ENCODE measurements at regions not wholly inside any gene's neighbourhood (a gene's known extent, or its start where the extent isn't known, plus 50 kb on each side); places are given as distances from the start of the nearest gene placed in this dataset.

DNA sequence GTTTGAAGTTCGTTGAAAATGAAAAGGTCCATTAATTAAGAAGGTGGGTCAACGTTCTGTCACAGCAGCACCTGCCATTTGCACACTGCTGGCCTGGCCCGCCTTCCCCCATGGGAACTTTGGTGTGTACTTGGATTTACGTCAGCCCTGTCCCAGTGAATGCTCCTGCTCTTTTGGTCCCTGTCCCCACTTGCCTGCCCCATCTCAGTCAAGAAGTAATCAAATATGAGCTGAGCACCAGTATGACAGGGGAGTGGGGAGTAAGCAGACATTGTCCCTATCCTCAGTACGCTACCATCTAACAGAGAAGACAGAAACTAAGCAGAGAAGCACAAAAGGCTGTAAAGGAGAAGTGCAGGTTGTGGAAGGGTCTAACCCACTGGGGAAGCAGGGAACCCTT lies 65.1 kb downstream of the SLC4A3 start:
- DNase-seq (ENCODE audit: low read depth in 3 of 3) = no peak

DNA sequence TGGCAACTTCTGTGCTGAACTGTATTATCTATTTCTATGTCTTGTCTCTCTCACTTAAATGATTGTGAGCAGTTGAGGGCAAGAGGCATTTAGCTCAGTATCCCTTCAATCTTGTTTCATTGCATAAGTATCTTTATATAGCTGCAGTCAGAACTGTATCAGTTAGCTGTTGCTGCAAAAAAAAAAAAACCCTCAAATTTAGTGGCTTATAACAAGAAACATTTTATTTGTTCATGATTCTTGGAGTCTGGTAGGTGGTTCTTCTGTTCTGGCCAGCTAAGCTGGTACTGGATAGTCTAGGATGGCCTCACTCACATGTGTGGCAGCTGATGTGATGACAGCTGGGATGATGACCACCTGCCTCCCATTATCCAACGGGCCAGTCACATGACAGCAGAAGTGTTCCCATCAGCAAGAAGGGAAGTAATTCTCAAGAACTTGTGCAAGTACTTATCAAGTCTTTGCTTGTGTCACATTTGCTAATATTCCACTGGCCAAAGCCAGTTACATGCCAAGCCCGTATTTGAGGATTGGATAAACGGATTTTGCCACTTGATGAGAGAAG lies 67.8 kb downstream of the SLC4A3 start:
- DNase-seq (ENCODE audit: low read depth in 3 of 3) = no peak

DNA sequence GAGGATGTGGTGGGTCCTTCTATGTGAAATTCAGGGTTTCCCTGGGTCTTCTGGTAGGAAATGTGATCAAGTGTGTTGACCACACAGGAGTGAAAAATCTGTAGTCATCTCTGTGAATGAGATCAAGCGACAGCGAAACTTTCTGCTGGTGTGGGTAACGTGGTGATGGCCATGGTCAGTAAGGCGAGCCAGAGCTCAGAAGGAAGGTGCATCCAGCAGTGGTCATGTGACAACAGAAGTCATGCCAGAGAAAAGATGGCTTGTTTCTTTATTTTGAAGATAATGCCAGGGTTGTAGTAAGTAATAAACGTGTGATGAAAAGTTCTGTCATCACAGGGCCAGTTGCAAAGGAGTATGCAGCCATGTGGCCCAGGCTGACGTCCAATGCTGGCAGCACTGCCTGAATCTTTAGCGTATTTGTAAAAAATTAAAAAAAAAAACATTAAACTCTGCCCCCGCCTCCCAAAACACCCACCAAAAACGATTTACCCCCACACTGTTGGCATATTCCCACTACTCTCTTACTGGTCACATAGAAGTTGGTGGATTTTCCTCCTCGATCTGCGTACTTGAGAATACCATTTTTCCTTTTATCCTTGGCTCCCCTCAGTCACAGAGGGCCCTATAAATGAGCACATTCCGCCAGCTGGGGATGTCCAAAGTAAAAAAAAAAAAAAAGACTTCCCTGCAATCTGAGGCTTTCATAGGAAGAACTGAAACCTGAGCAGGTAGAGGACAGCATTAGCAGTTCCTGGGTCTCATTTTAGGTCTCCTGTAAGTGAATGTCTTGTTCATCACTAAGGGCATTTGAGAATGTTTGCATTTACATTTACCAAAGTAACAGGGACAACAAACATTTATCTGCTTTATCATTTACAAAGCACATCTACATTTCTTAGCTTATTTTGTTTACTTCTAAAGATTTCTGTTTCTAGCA lies 70.6 kb downstream of the SLC4A3 start:
- DNase-seq (ENCODE audit: low read depth in 3 of 3) = no peak

DNA sequence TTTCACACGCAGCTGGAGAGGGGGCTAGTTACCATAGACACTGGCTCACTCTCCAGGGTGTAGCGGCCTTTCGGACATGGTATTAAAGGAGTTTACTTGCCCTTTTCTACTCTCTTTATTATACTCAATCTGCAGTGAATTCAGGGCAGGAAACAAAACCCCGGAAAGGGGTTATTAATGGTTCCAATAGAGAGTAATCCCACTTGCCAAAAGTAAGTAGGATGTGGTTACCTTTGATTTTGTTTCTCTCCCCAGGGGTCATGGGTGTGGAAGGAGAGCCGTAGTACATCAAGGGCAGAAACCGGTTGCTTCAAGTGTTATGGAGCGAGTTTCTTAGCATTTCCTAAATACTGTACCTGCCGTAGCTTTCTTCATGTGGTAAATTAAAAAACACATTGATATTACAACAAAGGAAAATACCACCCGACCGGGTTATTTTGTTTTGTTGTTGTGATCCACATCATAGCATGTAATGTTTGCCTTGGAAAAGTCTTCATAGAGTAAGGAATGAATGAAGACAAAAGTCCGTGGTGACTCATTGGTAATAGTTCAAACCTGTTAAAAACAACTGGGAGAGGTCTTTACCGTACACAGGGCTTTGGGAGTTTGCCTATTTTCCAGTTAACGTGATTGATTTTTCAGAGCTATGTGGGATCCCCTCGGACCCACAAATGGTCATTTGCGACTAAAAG lies 71.5 kb downstream of the SLC4A3 start:
- DNase-seq (ENCODE audit: low read depth in 3 of 3) = no peak

DNA sequence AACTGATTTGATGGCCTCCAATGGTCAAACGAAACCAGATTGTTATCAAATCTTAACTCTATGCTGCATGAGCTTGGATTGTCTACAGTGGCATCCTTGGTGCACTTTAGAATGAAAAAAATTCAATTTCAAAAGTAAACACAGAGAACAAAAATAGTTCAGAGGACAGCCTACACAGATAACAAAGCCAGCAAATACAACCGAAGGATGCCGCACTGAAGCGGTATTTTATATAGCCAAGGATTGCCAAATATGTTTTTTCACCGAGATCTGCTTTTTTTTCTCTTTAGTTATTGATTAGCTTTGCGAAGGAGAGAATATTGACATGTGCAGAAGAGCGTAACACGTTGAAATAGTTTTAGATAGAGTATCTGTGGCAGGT lies 72.0 kb downstream of the SLC4A3 start:
- DNase-seq (ENCODE audit: low read depth in 3 of 3) = no peak

DNA sequence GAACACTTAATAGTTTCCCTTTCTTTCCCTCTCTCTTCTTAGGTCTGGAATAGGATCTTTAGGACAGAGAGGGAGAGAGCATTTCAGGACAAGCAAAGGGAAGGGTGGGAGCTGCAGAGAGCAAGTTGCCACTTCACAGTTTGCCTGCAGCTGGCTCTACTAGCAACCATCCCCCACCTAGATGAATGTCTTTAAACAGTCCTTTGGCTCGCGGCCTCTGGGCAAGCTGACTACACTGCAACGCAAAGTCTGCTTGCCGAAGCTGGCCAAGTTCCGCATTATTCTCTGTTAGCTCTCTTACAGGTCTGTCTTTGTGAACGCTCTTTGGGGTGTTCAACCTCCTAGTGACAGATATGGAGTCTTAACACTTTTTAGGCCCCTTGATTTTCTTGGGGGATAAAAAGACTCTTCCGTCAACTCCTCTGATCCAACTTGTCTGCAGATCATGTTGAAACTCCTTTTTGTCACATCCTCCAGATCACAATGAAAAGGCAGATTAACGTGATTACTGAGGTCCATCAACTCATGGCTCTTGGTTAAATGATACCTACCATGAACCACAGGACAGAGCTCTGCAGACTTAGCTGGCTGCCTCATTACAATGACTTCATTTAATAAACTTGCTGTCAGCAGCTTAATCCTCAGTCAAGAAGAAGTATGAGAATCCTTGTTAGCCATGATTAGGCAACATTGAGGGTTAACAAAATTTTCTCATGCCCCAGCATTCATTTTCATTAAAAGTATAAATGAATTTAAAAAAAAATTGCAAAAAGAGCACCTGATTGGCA lies 74.6 kb downstream of the SLC4A3 start:
- no peak for DNase-seq (ENCODE audit: low read depth in 3 of 3)

DNA sequence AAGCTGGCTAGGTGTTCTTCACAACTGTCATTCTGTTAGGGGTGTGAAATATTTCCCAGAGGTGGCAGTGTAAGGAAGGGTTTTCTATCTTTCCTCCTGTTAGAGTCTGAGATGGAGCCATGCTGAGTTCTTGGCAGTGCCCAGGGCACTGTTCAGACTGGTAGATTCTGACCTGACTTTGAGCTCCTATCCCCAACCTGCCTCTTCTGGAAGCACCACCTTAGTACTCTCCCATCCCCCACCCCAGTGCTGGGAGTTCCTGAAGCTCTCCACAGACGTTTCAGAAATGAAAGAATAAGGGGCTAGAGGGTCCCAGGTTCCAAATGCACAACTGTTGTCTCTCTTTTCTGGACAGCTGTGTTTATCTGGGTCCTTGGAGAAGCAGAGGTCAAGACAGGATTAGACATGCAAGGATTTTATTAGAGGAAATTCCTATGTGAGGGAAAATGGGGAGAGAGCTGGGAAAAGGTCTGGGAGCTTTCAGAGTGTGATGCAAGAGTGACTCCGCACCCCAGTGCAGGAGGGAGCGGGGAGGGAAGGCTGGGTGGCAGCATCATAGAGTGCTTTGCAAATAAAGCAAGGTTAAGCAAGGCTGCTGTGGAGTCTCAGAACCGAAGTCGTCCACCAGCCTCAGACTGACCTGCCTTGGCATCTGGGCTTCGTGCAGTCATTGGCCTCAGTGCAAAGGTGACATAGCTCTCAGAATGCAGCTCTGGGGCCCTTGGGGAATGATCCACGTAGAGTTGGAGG lies 75.5 kb downstream of the SLC4A3 start:
- DNase-seq (ENCODE audit: low read depth in 3 of 3) = no peak

DNA sequence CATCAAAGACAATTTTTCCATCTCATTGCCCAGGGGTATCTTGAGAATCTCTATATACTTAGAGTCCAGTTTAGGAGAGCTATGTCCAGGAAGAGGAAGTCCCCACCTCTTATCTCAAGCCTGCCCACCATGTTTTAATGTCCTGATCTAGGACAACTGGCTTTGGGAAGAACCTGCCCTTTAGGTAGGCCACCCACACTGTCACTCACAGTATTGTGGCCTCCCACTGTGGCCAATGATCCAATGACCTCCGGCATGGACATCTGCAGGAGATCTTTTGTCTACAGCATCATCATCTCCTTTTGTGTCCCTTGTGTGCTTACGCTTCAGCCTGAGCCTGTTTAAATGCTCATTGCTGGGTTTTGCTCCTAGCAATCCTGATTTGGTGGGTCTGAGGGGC lies 77.4 kb downstream of the SLC4A3 start:
- DNase-seq (ENCODE audit: low read depth in 3 of 3) = no peak

DNA sequence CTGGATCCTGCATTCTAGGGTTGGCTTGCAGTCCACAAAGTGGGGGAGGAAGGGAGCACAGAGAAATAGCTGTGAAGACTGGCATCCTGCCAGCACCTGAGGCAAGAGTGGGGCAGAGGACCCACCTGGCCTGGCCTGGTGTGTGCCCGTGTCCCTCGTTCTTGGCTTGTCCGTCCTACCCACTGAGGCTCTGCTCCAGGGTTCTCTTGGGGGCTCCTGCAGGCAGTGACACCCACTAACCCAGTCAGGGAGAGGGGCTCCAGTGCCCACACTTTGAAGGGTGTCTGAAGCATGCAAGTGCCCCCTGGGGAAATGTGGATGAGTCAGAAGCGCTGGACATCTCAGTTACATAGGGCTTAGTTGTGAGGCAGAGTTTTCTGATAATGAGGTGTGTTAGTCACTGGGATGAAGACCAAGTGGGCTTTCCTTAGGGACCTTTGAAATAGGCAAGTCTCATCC lies 79.4 kb downstream of the SLC4A3 start:
- DNase-seq (ENCODE audit: low read depth in 3 of 3) = no peak

DNA sequence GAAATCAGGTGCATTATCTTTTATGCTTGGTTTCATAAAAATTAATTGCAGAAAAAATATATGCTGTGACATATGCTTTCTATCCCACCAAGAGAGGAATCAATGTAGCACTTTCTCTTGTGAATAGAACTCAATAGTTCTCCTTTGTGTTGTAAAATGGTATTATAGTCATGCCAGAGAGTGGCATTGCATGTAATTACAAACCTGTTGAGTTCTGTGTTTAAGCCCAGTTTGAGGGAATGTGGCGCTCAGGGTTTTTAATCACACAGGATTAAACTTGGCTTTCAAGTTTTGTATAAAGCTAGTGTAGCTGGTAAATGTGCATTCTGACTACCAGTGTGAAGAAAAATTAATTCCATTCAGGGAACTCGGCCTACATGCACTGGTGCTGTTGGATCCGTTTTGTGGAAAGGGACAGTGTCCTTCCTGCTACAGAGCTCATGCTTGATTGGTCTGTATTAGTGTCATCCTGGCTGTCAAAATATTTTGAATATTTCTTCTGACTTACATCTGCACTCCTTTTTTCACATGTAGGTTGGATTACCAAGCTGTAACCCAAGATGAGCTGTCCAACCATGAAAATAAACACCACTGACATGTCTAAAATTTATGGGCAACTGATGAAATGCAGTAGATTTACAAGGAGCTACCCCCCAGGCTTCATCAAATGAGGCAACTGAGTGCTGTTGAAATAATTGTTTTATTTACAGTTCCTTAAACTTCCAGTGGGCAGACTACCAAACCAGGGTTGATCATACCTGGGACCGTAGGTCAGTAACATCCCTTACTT lies 80.3 kb downstream of the SLC4A3 start:
- no peak for DNase-seq (ENCODE audit: low read depth in 3 of 3)

DNA sequence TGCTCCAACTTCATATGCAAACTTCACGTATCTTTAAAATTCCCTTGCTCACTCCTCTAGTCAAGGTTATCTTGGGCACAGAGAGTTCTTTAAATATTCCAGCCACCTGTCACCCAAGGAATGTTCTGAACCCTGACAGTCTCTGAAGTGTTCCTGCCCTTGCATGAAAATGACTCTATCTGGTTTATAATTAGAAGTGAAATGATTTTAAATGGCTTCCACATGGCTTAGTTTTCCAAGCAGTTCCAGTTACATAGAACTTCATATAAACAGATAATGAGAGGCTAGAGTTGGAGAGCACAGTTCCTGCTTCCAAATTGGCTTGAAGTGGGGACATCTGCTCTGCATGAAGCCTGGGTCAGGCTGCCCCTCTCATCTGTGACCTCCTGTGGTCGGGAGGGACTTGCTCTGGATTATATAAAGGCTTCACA lies 81.9 kb downstream of the SLC4A3 start:
- DNase-seq (ENCODE audit: low read depth in 3 of 3) = no peak

DNA sequence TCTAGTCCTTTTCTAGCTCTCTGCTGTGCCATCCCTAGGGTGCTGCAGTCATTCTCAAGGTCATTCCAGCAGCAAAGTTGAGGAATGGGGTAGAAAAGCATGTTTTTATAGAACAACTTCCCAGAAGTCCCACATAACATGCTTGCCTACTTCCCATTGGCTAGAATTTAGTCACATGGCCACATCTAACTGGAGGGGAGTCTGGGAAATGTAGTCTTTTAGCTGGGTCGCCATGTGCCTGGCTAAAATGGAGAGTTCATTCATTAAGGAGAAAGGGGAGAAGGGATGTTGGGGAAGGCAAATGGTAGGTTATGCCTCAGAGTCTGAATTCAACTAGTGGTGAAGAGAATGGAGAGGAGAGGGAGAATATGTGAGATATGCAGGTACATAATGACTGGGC lies 85.7 kb downstream of the SLC4A3 start:
- no peak for DNase-seq (ENCODE audit: low read depth in 3 of 3)

DNA sequence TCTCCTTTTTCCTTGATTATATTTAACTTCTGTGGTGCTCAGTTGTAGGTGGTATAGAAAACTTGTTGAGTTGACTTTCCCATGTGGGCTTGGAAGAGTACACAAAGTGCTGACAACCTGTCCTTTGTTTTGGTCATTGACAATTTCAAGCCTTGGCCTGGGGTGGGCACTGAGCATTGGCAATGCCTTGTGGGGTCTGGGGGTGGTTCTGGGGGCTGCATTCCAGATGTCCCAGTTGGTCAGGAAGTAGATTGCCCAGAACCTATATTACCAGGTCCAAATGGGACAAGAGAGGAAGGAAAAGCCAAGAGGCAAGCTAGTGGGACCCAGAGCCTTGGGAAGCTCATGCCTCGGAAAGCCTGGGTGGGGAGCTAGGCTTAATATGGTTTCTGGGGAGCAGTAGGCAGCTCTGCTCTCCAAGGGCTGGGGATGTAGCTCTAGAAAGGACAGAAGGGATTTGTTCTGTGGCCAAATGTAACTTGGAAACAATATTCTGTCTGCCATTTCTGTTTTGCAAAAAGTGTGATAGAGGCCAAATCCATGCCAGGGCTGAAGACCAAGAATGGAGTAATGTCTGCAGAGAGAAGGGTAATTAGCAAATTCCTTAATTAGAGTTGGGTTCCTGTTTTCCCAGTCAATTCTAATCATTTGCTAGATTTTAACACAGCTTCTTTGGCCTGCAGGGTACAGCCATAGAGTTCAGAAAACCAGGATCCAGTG lies 87.4 kb downstream of the SLC4A3 start:
- DNase-seq (ENCODE audit: low read depth in 3 of 3) = no peak

DNA sequence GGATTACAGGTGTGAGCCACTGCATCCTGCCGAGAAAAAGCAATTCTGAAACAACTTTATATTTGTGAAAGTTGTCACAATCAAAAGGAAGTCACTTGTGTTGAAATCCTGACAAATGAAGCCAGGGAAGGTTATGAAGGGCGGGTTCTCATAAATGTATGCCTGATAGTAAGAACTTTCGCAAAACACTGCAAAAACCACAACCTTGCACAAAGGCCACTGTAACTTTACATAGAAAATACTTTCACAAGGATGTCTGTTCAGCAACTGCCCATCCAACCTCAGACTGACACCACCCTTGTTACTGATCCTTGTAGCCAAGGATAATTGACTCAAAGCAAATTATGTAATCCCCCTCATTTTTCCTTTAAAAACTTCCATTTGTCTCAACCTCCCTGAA lies 90.6 kb downstream of the SLC4A3 start:
- DNase-seq (ENCODE audit: low read depth in 3 of 3) = no peak

DNA sequence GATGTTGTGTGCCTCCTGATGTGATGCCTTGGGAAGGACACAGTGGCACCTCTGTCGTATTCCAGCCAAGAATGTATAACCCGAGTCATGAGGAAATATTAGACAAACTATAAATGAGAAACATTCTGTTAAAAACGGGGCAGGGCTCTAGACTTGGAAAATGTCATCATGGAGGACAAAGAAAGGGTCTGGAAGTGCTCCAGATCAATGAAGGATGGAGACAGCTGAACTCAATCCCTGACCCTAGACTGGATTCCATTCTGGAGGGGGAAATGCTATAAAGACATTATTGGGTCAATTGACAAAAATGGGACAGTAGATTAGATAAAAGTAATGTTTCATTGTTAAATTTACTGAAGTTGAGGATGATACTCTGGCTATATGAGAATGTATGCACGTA lies 92.1 kb downstream of the SLC4A3 start:
- no peak for DNase-seq (ENCODE audit: low read depth in 3 of 3)

DNA sequence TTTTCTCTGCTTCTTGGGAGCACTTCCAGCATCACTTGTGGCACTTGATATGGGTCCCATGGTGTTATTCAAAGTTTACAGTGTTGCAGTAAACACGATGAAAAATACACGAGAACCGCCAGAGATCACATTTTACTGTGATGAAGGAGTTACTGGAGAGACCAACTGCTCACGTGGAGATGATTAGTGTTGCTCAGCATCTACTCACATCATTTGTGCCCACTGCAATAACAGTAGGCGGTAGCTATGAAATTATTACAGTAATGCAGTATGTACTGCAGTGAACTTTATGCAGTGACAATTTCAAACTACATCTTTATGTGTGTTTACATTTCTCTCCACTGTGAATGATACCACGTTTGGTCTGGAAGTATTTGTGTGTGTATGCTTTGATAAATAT lies 93.5 kb downstream of the SLC4A3 start:
- DNase-seq (ENCODE audit: low read depth in 3 of 3) = no peak

DNA sequence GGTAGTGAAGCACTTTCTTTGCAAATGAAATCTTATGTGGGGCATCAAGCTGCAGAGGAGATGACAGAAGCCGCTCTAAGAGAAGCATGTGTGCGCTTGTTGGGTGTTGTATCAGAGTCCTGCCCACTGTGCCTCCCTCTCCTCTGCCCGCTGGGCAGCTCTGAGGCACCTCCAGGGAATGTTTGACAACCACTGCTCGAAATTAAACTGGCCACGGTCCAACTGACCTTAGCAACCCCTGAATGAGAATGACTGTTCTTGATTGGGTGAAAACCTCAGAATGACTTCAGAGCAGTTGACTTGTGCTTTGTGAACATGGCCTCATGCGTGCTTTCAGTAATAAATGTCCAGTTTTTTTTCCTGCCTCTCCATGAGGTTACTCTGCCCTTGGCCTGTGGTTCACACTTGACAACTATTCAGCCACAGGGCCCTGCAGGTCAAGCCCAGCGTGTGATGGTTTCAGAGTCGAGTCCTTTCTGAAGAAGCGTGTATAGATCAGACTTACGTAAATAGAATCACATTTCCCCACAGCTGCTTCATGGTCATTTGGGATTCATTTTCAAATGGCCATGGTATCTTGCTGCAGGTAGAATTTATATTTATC lies 94.9 kb downstream of the SLC4A3 start:
- DNase-seq (ENCODE audit: low read depth in 3 of 3) = no peak

DNA sequence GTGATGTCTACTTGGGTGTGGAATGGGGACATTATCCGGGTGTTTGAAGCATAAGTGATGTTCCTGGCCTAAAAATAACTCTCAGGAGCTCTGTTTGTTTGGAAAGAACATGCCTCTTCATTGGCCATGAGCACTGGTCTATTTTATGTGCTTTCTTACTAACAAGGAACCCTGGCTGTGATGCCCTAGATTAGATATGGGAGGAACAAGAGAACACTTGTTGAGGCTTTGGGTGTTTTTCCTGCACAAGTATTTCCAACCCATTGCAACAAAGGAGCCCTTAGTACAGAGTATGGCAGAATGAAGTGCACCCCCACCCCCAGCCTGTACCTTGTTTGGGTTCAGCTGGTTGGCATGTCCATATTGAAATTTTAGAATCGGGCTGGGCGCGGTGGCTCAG lies 95.9 kb downstream of the SLC4A3 start:
- DNase-seq (ENCODE audit: low read depth in 3 of 3) = no peak

DNA sequence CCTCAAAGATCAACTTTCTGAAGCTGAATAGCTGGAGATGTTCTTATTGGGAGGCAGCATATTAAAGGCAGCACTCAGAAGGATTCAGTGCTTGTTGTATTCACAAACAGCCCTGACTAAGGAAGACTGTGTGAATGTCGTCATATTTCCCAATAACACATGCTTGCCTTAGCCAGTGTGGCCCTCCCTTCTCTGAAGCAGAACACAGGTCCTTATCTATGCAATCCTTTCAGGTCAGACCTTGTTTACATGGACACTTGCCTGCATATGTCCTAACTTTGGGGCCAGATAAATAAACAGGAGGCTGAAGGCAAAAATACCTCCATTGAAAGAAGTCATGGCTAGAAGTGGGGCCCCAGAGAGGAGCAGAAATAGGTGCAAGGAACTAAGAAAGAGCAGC lies 97.2 kb downstream of the SLC4A3 start:
- no peak for DNase-seq (ENCODE audit: low read depth in 3 of 3)

Data from stimulated activated CD4-positive, alpha-beta T cell treated with anti-CD3 and anti-CD28 coated beads, TNF-alpha, amount 100 ng/mL, for 24 hours (primary cell).